ENCODE measurements at regions not wholly inside any gene's neighbourhood (a gene's known extent, or its start where the extent isn't known, plus 50 kb on each side); places are given as distances from the start of the nearest gene placed in this dataset.
"Not testable (repeated sequence)": the region's sequence is repeated elsewhere in the genome, so short reads cannot be mapped to it uniquely, and the experiment has no call there.

GRCh38 chr4:131883181-131883580, 1265.9 kb upstream of the PCDH10 start:
- DNase-seq (ENCODE audit: low read depth, low spot score); CTCF ChIA-PET; H3K27me3 ChIP-seq (ENCODE audit: control insufficient read depth, insufficient read depth, low read length); POLR2A ChIA-PET; H3K27ac ChIP-seq (ENCODE audit: low read depth, low read length); H3K9me3 ChIP-seq (ENCODE audit: control insufficient read depth, insufficient read depth, low read length); H3K4me3 ChIP-seq (ENCODE audit: low read depth, low read length): not testable (repeated sequence)

- DNase-seq (ENCODE audit: low read depth, low spot score); POLR2A ChIA-PET; H3K27me3 ChIP-seq (ENCODE audit: control insufficient read depth, insufficient read depth, low read length); H3K27ac ChIP-seq (ENCODE audit: low read depth, low read length); H3K9me3 ChIP-seq (ENCODE audit: control insufficient read depth, insufficient read depth, low read length); H3K4me3 ChIP-seq (ENCODE audit: low read depth, low read length); CTCF ChIA-PET: not testable (repeated sequence)
These were observed 1223.4 kb upstream of the PCDH10 start for GRCh38 chr4:131925662-131926061.

- H3K27ac ChIP-seq (ENCODE audit: low read depth, low read length); DNase-seq (ENCODE audit: low read depth, low spot score); CTCF ChIA-PET; H3K27me3 ChIP-seq (ENCODE audit: control insufficient read depth, insufficient read depth, low read length); H3K4me3 ChIP-seq (ENCODE audit: low read depth, low read length); H3K9me3 ChIP-seq (ENCODE audit: control insufficient read depth, insufficient read depth, low read length); POLR2A ChIA-PET: not testable (repeated sequence)
These were observed 1181.4 kb upstream of the PCDH10 start for GRCh38 chr4:131967646-131968045.

- peaks cover 35% of the 10 kb centered on the region for H3K9me3 ChIP-seq (ENCODE audit: control insufficient read depth, insufficient read depth, low read length)
- peak overlapping the region; percentile 42 for H3K4me3 ChIP-seq (ENCODE audit: low read depth, low read length)
- no peak for TF ChIP-seq CTCF (IDR thresholded peaks at IDR 0.05; ENCODE audit: low read depth, low read length)
- CTCF ChIA-PET, result no interaction called here
- POLR2A ChIA-PET, result no interaction called here
- no peak for DNase-seq (ENCODE audit: low read depth, low spot score)
- H3K27me3 ChIP-seq (ENCODE audit: control insufficient read depth, insufficient read depth, low read length), result no peaks in the 10 kb centered on the region
- no peak overlapping the region for H3K27ac ChIP-seq (ENCODE audit: low read depth, low read length)
These were observed 1174.4 kb upstream of the PCDH10 start for GRCh38 chr4:131974730-131975129.

- H3K27ac ChIP-seq (ENCODE audit: low read depth, low read length); DNase-seq (ENCODE audit: low read depth, low spot score); H3K27me3 ChIP-seq (ENCODE audit: control insufficient read depth, insufficient read depth, low read length); POLR2A ChIA-PET; CTCF ChIA-PET: not testable (repeated sequence)
- Histone ChIP-seq H3K9me3 (ENCODE audit: control insufficient read depth, insufficient read depth, low read length) (peaks cover 35% of the 10 kb centered on the region), H3K4me3 (ENCODE audit: low read depth, low read length) (peak overlapping the region; percentile 46)
These were observed 1173.6 kb upstream of the PCDH10 start for GRCh38 chr4:131975276-131976132.

- POLR2A ChIA-PET; H3K4me3 ChIP-seq (ENCODE audit: low read depth, low read length): not testable (repeated sequence)
These were observed 1172.7 kb upstream of the PCDH10 start for GRCh38 chr4:131976133-131977002.

GRCh38 chr4:131978120-131978519, 1171.0 kb upstream of the PCDH10 start:
- no peak for DNase-seq (ENCODE audit: low read depth, low spot score)
- ChIA-PET CTCF (no interaction called here), POLR2A (no interaction called here)
- Histone ChIP-seq H3K9me3 (ENCODE audit: control insufficient read depth, insufficient read depth, low read length) (peaks cover 35% of the 10 kb centered on the region), H3K4me3 (ENCODE audit: low read depth, low read length) (no peak overlapping the region), H3K27me3 (ENCODE audit: control insufficient read depth, insufficient read depth, low read length) (no peaks in the 10 kb centered on the region), H3K27ac (ENCODE audit: low read depth, low read length) (no peak overlapping the region)
- TF ChIP-seq CTCF (IDR thresholded peaks at IDR 0.05; ENCODE audit: low read depth, low read length), result no peak

More at GRCh38 chr4:131976133-131977002, 1172.7 kb upstream of the PCDH10 start:
- CTCF ChIA-PET; H3K27me3 ChIP-seq (ENCODE audit: control insufficient read depth, insufficient read depth, low read length); H3K27ac ChIP-seq (ENCODE audit: low read depth, low read length); DNase-seq (ENCODE audit: low read depth, low spot score): not testable (repeated sequence)
- H3K9me3 ChIP-seq (ENCODE audit: control insufficient read depth, insufficient read depth, low read length), result peaks cover 35% of the 10 kb centered on the region

All from AG04450 (cell line).